ENCODE measurements at regions not wholly inside any gene's neighbourhood (a gene's known extent, or its start where the extent isn't known, plus 50 kb on each side); places are given as distances from the start of the nearest gene placed in this dataset.

- H3K9me3 Mint-ChIP-seq, result peaks cover 9 to 17% of the 10 kb centered on the region in 2 experiments; a peak in 4 of 5 replicates
- no peak overlapping the region for H3T11ph ChIP-seq (ENCODE audit: low read length)
- H2BK20ac ChIP-seq (ENCODE audit: low read depth, low read length, poor library complexity, severe bottlenecking), result no peak overlapping the region
- no peak overlapping the region for H3K4me3 Mint-ChIP-seq
- H3K18ac ChIP-seq (ENCODE audit: insufficient read length, low read depth, low read length), result no peak overlapping the region
- no peak overlapping the region for H2AFZ ChIP-seq (ENCODE audit: low read length)
- no peak overlapping the region for H2BK15ac ChIP-seq (ENCODE audit: low read depth, low read length)
- no peaks in the 10 kb centered on the region for H3K27me3 ChIP-seq (ENCODE audit: insufficient read depth, low read length)
- no peak overlapping the region for H2BK5ac ChIP-seq (ENCODE audit: insufficient read length, low read length)
- H3K4me1 Mint-ChIP-seq, result peaks cover 0 to 3% of the 10 kb centered on the region in 2 experiments; a peak in 1 of 4 replicates
- no peak overlapping the region for H3K9ac ChIP-seq (ENCODE audit: extremely low read depth, insufficient read length, low read length)
- H3K27ac ChIP-seq (ENCODE audit: insufficient read length, low read depth, low read length), result no peak overlapping the region
- H3K4me2 ChIP-seq (ENCODE audit: insufficient read depth, insufficient read length, low read length), result no peak overlapping the region
- no peak overlapping the region for H4K8ac ChIP-seq (replicated peaks; ENCODE audit: insufficient read length, low read depth, low read length)
- no peak overlapping the region for H4K91ac ChIP-seq (ENCODE audit: insufficient read length, low read depth, low read length)
- H3K79me2 ChIP-seq (ENCODE audit: insufficient read depth, low read length), result no peaks in the 10 kb centered on the region
- H3K23ac ChIP-seq (ENCODE audit: insufficient read length, low read depth, low read length), result no peak overlapping the region
- no peak overlapping the region for H3K27ac Mint-ChIP-seq
- no peak for DNase-seq
- no peaks in the 10 kb centered on the region for H3K9me3 ChIP-seq (ENCODE audit: control insufficient read depth, low read depth, low read length)
- H4K5ac ChIP-seq (ENCODE audit: insufficient read length, low read depth, low read length), result no peak overlapping the region
- TF ChIP-seq CTCF (conservative IDR thresholded peaks at IDR 0.05), result no peak
- H3K23me2 ChIP-seq (ENCODE audit: insufficient read length, low read depth, low read length, poor library complexity, severe bottlenecking), result no peaks in the 10 kb centered on the region
- H3K27me3 Mint-ChIP-seq (ENCODE audit: low read depth), result peaks cover 27% of the 10 kb centered on the region
- no peak overlapping the region for H3K14ac ChIP-seq (ENCODE audit: insufficient read depth, low read length)
- H3K56ac ChIP-seq (ENCODE audit: insufficient read length, low read depth, low read length), result no peak overlapping the region
- no peak overlapping the region for H2BK120ac ChIP-seq (ENCODE audit: low read depth, low read length, poor library complexity, severe bottlenecking)
- H2AK5ac ChIP-seq (ENCODE audit: insufficient read length, low read length), result no peak overlapping the region
- no CpG with 5 or more reads among the region's 3 CpGs for WGBS (ENCODE audit: extremely low coverage, insufficient read length, low lambda C conversion rate)
- H2BK12ac ChIP-seq (ENCODE audit: insufficient read length, low read depth, low read length), result no peak overlapping the region
- H3K4me1 ChIP-seq (ENCODE audit: insufficient read depth, low read length), result no peaks in the 10 kb centered on the region
- H3K4ac ChIP-seq (ENCODE audit: low read depth, low read length), result no peak overlapping the region
- H3K79me1 ChIP-seq (ENCODE audit: insufficient read depth, low read depth, low read length, poor library complexity, severe bottlenecking), result no peaks in the 10 kb centered on the region
- H4K20me1 ChIP-seq (ENCODE audit: control insufficient read depth, insufficient read depth, insufficient read length), result no peaks in the 10 kb centered on the region
- H3K36me3 Mint-ChIP-seq (ENCODE audit: insufficient read depth in 1 of 3, low read depth in 3 of 3), result peaks cover 2 to 16% (median 10%) of the 10 kb centered on the region in 3 experiments; a peak in 6 of 7 replicates
These were observed 336.5 kb upstream of the SFRP2 start for GRCh38 chr4:154125340-154125739.

Measured in H9 (cell line).